Ovary (tissue), 7 donors: ENCODE measurements at regions not wholly inside any gene's neighbourhood (a gene's known extent, or its start where the extent isn't known, plus 50 kb on each side); places are given as distances from the start of the nearest gene placed in this dataset.
"Not testable (repeated sequence)": the region's sequence is repeated elsewhere in the genome, so short reads cannot be mapped to it uniquely, and the experiment has no call there.

ENCODE experiments used
- DNase-seq, 5 donors: peaks; one replicate each; pipeline ENCODE4 v3.0.0-alpha.2; 2019 to 2020
- H3K27ac ChIP-seq, 2 donors: fragments of 200-600 bp; one replicate each; pipeline versions ENCODE4 v1.5.1 to v1.8.0; 2019 to 2022
- H3K27me3 ChIP-seq: fragments of 200-600 bp; one replicate; pipeline ENCODE4 v1.8.0; 2022
- H3K36me3 ChIP-seq: fragments of 200-600 bp; sonication (generic); one replicate; pipeline ENCODE4 v1.5.1; 2019
- H3K4me1 ChIP-seq: one replicate; pipeline ENCODE4 v1.8.1; 2013; ENCODE audit warnings: mild to moderate bottlenecking, moderate library complexity; ENCODE audit not compliant: insufficient read depth
- H3K4me3 ChIP-seq: fragments of 200-600 bp; sonication (generic); one replicate; pipeline ENCODE4 v1.5.1; 2017
- H3K9me3 ChIP-seq, 2 donors: fragments of 200-600 bp in 1 of 2; sonication (generic) in 1 of 2; one replicate each; pipeline versions ENCODE4 v1.5.1 to v1.8.1; 2013 to 2019; ENCODE audit warnings: mild to moderate bottlenecking in 1 of 2, moderate library complexity in 1 of 2
- CTCF ChIP-seq, 3 donors: fragments of 450-650 bp in 2 of 3; fragments of 200-600 bp in 1 of 3; IDR thresholded peaks; one replicate each; pipeline versions ENCODE4 v1.5.1 to v1.8.0; 2016 to 2022; ENCODE audit warnings: antibody characterized with exemption in 3 of 3, mild to moderate bottlenecking in 1 of 3
- EP300 ChIP-seq: sonication (generic); formaldehyde crosslinking; IDR thresholded peaks from one replicate; pipeline ENCODE4 v1.6.1; 2017; ENCODE audit warnings: antibody characterized with exemption
- POLR2A ChIP-seq: fragments of 450-650 bp; IDR thresholded peaks from one replicate; pipeline ENCODE4 v1.6.1; 2017; ENCODE audit warnings: antibody characterized with exemption, mild to moderate bottlenecking, moderate library complexity
- WGBS, 3 donors: extraction: QIAGEN DNeasy Blood & Tissue Kit in 1 of 3; methylation state at CpG; one replicate each; pipeline versions ENCODE4 v1.1.5 to v1.1.7; 2013 to 2017; 5-methylcytosine and 5-hydroxymethylcytosine counted together
- intact Hi-C, 4 donors: fragments of 100-400 bp; cut with DNase I; formaldehyde crosslinking; loops; one replicate each; pipeline versions ENCODE4 v1.11.0 to v1.15.1; 2022 to 2023
- donor health status: DM: no; HTN: no; CAD: no; lungs with moderate emphysema.
- donor health status: DM: no; HTN: no; CAD: no.
- donor health status: Bipolar disorder and iron deficiency.
- donor health status: DM: no; HTN: no; CAD: no.
- donor health status: DM: yes; HTN: yes; CAD: no.

DNA sequence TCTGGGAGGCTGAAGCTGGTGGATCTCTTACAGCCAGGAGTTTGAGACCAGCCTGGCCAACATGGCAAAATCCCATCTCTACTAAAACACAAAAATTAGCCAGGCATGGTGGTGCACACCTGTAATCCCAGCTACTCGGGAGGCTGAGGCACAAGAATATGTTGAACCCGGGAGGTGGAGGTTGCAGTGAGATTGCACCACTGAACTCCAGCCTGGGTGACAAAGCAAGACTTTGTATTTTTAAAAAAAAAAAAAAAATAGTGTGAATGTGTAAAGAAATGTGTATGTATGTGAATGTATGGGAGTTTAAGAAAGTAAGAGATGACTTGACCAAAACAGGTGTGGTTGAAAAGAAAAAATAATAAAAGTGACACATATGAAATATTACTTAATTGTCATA lies 167.7 kb upstream of the TEX13C start:
- H3K4me1 ChIP-seq, result no peaks in the 10 kb centered on the region
- 74 to 83% (median 77%) methylated on average over 2 of the region's 2 CpGs for WGBS, 3 donors
- intact Hi-C loops, result no loop called here
- H3K9me3 ChIP-seq, result no peaks in the 10 kb centered on the region
- no peaks in the 10 kb centered on the region for H3K36me3 ChIP-seq
- DNase-seq, result no peak
- no peak for TF ChIP-seq CTCF (IDR thresholded peaks at IDR 0.05)
- TF ChIP-seq EP300, result no peak
- no peak for TF ChIP-seq POLR2A
- H3K27ac ChIP-seq, result no peak overlapping the region
- H3K27me3 ChIP-seq, result no peaks in the 10 kb centered on the region
- H3K4me3 ChIP-seq, result no peak overlapping the region

DNA sequence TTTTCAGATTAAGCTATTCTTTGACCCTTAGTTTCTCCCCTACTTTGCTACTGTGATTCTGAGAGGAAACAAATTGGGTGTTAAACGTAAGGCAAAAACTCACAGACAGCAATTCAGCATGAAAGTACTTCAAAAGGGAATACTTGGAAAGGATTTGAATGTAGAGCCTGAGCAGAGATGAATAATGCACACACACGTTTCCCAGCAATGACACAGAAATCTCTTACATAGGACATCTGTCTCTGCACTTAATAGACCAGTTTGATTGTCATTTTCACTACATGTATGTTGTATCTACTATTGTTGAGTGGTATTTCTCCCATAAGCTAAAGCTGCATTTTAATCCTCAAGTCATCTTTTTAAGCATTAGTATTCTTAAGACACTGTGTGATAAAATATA lies 166.1 kb upstream of the TEX13C start:
- DNase-seq, result no peak
- H3K36me3 ChIP-seq, result no peaks in the 10 kb centered on the region
- no peaks in the 10 kb centered on the region for H3K9me3 ChIP-seq
- TF ChIP-seq POLR2A (no peak), CTCF (IDR thresholded peaks at IDR 0.05) (no peak), EP300 (no peak)
- WGBS, 3 donors, result 13 to 18% (median 16%) methylated on average over 2 of the region's 2 CpGs
- H3K27me3 ChIP-seq, result no peaks in the 10 kb centered on the region
- H3K4me3 ChIP-seq, result no peak overlapping the region
- intact Hi-C loops, result no loop called here
- no peak overlapping the region for H3K27ac ChIP-seq
- no peaks in the 10 kb centered on the region for H3K4me1 ChIP-seq

- intact Hi-C loops, H3K27ac ChIP-seq, DNase-seq, H3K4me1 ChIP-seq, H3K36me3 ChIP-seq, H3K9me3 ChIP-seq, H3K27me3 ChIP-seq, H3K4me3 ChIP-seq: not testable (repeated sequence)
- 76 to 84% (median 84%) methylated on average over 32 of the region's 32 CpGs for WGBS, 3 donors
Observed at GRCh38 chrX:125154288-125155257, 165.1 kb upstream of the TEX13C start.

DNA sequence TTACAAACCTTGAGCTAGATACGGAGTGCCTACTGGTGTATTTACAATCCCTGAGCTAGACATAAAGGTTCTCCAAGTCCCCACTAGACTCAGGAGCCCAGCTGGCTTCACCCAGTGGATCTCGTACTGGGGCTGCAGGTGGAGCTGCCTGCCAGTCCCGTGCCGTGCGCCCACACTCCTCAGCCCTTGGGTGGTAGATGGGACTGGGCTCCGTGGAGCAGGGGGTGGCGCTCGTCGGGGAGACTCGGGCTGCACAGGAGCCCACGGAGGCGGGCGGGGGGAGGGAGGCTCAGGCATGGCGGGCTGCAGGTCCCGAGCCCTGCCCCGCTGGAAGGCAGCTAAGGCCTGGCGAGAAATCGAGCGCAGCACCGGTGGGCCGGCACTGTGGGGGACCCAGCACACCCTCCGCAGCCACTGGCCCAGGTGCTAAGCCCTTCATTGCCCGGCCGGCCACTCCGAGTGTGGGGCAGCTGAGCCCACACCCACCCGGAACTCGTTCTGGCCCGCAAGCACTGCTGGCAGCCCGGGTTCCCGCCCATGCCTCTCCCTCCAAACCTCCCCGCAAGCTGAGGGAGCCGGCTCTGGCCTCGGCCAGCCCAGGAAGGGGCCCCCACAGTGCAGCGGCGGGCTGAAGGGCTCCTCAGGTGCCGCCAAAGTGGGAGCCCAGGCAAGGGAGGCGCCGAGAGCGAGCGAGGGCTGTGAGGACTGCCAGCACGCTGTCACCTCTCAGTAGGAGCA lies 164.2 kb upstream of the TEX13C start:
- DNase-seq, H3K4me1 ChIP-seq, H3K27me3 ChIP-seq, H3K4me3 ChIP-seq, H3K27ac ChIP-seq, H3K36me3 ChIP-seq, H3K9me3 ChIP-seq, intact Hi-C loops: not testable (repeated sequence)
- WGBS, 3 donors, result 86 to 91% (median 89%) methylated on average over 30 to 41 of the region's 41 CpGs

DNA sequence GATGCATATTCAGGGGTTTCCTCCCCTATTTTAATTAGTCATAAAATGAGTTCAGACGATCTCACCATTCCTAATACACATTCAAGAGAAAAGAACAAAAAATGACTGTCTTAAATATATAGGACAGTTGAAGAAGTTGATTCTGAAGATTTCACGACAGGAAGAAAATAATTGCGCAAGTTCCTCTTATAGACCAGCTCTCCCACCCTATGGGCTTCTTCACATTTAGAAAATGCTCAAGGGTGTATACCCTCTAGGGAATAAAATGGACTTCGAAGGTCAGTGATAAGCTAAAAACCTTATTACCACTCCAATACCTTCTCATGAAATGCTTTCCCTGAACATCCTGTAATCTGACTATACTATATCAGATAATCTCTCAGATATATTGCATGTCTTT lies 149.2 kb upstream of the TEX13C start:
- H3K27me3 ChIP-seq, result no peaks in the 10 kb centered on the region
- H3K9me3 ChIP-seq, result no peaks in the 10 kb centered on the region
- no peak overlapping the region for H3K4me3 ChIP-seq
- H3K36me3 ChIP-seq, result no peaks in the 10 kb centered on the region
- no peak overlapping the region for H3K27ac ChIP-seq
- DNase-seq, result no peak
- intact Hi-C loops, result no loop called here
- WGBS, 3 donors, result 75 to 78% (median 78%) methylated on average over 4 of the region's 4 CpGs
- no peaks in the 10 kb centered on the region for H3K4me1 ChIP-seq
- TF ChIP-seq CTCF (IDR thresholded peaks at IDR 0.05) (no peak), EP300 (no peak), POLR2A (no peak)
